Peyer's patch (tissue), 4 donors: ENCODE measurements at regions not wholly inside any gene's neighbourhood (a gene's known extent, or its start where the extent isn't known, plus 50 kb on each side); places are given as distances from the start of the nearest gene placed in this dataset.

Experiments
- POLR2A ChIP-seq, 2 donors: fragments of 450-650 bp; IDR thresholded peaks; one replicate each; pipeline ENCODE4 v1.5.1; 2017; ENCODE audit warnings: antibody characterized with exemption in 2 of 2, mild to moderate bottlenecking in 2 of 2, moderate library complexity in 2 of 2
- TF ChIP-seq, protein P1 (sequence below), 6 experiments: fragments of 450-650 bp in 4 of 6; fragments of 200-600 bp in 2 of 6; sonication (generic) in 1 of 6; IDR thresholded peaks; one replicate each; pipeline ENCODE4 v1.5.1; 2017 to 2019; ENCODE audit warnings: antibody characterized with exemption in 6 of 6, mild to moderate bottlenecking in 3 of 6, moderate library complexity in 1 of 6

DNA sequence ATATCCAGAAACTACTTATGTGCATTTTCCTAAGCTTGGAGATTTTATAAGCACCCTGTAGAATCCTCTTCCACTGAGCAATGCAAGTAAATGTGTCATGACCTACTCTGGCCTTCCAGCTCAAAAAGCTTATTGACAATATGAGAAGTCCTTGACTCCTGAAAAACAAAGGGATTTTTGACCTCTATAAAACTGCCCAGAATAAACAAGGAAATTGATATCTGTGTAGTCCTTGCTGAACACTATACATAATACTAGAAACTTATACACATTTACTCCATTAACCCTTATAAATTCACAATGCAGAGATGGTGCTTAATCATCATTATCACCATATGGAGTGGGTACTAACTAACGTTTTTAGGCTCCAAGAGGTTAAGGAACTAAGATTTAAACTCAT, 197.4 kb upstream of the KRR1 start:
- TF ChIP-seq, protein P1, sequence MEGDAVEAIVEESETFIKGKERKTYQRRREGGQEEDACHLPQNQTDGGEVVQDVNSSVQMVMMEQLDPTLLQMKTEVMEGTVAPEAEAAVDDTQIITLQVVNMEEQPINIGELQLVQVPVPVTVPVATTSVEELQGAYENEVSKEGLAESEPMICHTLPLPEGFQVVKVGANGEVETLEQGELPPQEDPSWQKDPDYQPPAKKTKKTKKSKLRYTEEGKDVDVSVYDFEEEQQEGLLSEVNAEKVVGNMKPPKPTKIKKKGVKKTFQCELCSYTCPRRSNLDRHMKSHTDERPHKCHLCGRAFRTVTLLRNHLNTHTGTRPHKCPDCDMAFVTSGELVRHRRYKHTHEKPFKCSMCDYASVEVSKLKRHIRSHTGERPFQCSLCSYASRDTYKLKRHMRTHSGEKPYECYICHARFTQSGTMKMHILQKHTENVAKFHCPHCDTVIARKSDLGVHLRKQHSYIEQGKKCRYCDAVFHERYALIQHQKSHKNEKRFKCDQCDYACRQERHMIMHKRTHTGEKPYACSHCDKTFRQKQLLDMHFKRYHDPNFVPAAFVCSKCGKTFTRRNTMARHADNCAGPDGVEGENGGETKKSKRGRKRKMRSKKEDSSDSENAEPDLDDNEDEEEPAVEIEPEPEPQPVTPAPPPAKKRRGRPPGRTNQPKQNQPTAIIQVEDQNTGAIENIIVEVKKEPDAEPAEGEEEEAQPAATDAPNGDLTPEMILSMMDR (IDR thresholded peaks at IDR 0.05), result no peak
- no peak for TF ChIP-seq POLR2A (IDR thresholded peaks at IDR 0.05)
